Sciatic nerve (tissue), 2 donors: ENCODE measurements at regions not wholly inside any gene's neighbourhood (a gene's known extent, or its start where the extent isn't known, plus 50 kb on each side); places are given as distances from the start of the nearest gene placed in this dataset.

ENCODE experiments used
- ATAC-seq: fragments of 200-7000 bp; cut with Tn5 transposase; one replicate; pipeline ENCODE4 v1.9.1; 2020; ENCODE audit warnings: mild to moderate bottlenecking, moderate library complexity
- DNase-seq: peaks from one replicate; pipeline ENCODE4 v3.0.0-alpha.2; 2020; ENCODE audit warnings: low spot score
- intact Hi-C: fragments of 100-400 bp; cut with DNase I; formaldehyde crosslinking; loops from one replicate; pipeline ENCODE4 v1.14.2; 2022
- donor health status: DM: no; HTN: no; CAD: no.
- donor health status: DM: no; HTN: no; CAD: no.

DNA sequence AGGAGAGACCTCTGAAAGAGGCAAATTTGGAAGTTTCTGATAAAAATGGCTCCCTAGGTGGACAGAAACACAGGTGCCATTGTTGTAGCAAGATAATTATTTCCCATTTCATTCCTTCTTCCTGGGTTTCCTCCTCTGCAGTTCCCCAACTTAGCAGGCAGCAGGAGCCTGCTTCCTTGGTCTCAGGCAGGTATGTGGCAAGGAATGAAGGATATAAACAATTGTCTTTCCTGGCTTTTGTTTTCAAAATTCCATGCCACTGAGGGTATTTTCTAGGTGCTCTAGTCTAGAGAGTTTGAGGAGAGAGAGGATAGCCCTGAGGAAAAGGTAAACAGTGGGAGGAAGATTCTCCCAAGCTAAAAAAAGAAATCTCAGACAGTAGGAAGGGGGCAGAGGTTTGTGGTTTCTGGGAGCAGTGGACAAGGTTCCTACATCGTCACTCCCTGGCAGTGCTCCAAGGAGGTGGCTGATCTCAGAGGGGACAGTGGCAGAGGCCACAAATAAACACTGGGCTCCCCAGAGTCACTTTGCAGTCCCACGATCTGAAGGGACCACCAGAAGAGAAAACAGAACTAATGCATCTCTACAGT, 82.6 kb upstream of the IGF1 start:
- DNase-seq (no peak), ATAC-seq (no peak)
- intact Hi-C loops = no loop called here

DNA sequence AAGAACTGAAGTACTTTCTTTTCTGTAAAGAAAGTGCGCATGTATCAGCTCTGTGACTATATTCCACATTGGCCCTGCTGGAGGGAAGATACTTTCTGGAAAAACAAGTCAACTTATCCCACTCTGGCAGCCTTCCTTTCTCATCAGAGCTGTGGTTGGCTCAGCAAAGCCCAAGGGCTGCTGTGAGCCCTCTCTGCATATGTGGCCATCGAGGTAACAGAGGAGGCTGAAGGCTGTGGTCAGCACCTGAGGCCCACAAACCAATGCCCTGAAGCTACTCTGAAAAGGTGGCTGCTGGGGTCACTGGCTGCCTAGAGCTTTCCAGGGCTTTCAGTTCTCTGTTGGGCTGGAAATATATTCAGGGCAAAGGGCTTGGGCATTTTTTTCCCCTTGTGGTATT, 70.8 kb upstream of the IGF1 start:
- intact Hi-C loops = no loop called here
- ATAC-seq (no peak), DNase-seq (no peak)

DNA sequence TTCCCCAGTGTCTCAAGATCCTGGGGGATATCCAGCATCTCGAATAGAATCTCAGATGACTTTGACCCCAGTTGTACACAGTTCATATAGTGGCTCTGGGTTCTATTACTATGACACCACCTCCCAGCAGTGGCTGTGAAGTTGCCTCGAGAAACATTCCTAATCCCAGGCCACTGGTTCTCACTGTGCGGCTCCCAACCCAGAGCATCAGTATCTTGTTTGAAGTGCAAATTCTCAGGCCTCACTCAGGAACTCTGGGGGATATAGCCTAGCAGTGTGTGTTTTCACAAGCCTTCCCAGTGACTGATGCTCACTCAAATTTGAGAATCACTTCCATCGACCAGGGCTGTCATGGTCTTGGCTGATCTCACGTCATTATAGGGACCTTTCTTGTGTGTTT, 69.3 kb upstream of the IGF1 start:
- intact Hi-C loops = no loop called here
- no peak for ATAC-seq
- DNase-seq = no peak

DNA sequence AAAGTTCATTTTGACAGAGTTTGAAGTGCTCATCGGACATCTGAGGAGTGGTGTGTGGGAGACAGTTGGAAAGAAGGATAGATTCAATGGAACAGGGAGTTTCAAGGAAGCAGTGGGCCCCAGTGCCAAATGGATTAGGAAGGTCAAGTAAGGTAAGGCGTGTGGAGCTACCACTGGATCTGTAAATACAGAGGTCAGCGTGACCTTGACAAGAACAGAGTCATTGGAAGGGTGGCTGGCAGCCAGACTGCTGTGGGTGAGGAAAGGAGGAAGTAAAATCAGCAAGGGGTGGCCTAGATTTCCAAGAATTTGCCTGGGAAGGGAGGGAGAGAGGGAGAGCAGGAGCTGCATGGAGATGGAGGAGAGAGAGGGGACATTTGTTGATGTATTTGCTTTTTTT, 68.2 kb upstream of the IGF1 start:
- ATAC-seq (peak; percentile 80), DNase-seq (peak; percentile 59)
- intact Hi-C loops = no loop called here

DNA sequence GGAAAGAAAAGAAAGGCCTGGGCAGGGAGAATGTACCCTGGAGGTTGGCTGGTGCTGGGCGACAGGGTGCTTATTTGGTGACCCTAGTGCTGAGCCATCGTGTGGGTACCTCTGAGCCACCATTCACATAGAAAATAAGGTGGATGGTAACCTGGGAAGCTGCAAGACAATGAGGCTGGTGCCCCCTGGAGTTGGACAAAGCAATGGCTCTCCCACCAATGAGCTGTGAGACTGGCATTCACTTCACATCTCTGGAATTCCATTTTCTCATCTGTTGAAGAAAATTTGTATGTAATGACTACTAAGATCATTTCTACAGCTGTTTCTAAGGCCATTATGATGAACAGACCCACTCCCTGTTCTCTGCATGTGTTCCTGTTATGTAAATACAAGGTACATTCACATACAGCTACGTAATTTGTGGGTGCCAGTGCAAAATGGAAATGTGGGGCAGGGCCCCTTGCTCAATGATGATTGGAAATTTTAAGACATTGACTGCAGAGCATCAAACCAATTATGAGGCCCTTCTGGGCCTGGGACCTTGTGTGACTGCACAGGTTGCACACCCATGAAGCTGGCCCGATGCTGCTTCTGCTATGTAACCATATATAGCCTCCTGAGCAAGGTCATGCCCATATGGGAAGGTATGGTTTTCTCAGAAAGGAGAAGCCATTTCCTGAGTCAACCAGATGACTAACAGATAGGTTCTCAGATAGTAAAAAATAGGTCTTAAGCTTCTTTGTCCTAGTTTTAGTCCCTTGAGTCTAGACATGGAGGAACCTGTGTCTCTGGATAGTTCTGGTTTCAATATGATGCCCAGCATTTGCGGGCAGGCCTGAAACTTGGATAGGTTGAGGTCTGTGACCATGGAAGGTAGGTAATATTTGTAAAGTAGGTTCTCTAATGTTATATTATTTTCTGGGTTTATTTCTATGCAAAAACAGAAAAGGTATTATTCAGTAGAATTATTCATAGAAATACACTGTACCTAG, 63.4 kb upstream of the IGF1 start:
- intact Hi-C loops = no loop called here
- DNase-seq (no peak), ATAC-seq (no peak)

DNA sequence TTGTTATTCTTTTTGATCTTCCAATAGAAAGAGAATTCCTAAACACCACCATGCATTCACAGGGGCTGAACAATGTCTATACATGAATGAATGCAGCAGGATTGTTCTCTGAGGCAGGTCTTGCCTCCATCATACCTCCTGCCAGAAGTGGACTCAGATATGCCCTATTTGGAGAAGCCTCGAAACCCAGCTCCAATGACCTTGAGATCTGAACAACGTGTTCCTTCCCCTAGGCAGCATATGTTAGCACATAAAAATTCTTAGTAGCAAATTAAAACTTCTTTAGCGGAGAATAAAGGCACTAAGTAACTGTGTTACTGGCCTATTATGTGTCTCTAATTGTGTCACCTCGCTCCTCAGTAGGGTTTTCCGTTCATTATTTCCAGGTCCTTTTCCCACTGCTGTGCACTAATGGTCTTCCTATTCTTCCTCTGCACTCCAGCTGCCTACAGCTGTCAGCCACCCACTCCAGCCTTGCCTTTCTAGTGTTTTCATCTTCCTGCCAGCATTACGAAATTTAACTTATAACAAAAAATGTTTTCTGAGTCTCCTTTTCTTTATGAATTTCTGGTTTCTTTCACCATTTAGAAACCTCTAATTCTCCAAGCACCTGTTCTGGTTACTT, 62.6 kb upstream of the IGF1 start:
- ATAC-seq = no peak

DNA sequence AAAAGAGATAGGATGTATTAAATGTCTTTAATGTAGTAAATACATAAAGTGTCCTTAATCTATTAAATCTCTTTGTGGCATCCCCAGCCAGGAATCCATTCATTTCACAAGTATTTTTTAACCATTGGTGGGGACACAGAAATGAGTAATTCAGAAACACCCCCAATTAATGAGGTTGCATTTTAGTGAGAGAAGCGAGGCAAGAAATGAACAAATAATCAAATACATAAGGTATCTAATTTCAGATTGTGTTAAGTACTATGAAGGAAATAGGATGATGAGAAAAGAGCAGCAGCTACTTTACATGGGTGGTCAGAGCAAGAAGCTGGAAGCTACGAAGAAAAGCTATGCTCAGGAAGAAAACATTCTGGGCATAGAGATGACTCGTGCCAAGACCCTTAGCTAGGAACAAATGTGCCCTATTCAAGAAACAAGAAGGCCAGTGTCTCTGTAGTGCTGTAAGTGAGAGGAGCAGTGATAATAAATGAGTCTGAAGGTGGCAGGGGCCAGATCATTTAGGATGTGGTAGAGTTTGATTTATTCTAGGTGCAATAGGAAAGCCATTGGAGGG, 60.5 kb upstream of the IGF1 start:
- DNase-seq = no peak
- intact Hi-C loops = loop anchor here (2.0 kb wide), 1 partner anchor 576 kb away; no protein-coding TSS in a partner anchor
- no peak for ATAC-seq

More for the DNA sequence above, 62.6 kb upstream of the IGF1 start:
- no peak for DNase-seq
- intact Hi-C loops = no loop called here

DNA sequence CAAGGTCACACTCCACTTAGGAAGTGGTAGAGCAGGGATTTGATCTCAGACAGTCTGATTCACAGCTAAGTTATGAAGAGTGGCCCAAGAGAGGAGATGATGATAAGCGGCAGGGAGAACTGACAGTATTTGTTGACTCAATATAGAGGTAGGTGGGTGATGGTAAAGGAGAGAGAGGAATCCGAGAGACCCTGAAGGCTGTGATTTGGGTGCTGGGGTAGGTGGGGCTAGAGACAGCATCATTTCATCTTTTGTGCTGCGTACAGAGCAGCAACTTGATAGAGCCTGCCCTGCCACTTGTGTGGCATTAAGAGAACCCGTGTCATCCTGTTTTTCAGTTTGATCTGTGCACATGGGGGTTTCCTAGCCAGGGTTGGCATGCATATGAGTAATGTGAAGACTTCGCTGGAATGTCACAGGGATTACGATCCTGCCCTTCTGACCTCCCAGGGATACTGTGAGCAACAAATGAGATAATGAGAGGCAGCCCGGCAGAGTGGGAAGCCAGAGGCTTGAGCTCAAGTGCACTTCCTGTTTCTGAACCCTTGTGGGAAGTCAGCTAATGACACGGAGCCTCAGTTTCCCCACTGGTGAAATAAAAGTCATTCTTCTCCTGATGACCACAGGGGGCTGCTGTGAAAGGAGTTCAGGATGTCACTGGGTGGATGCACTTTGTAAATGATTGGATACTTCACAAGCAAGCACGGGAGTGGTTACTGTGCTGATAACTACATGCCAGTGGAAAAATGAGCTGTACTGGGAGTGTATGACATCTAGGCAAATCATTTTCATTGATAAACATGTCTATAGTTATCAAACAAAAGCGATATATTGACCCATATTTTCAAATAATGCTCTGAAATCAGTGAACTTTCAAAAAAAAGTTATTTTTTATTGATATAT, 59.5 kb upstream of the IGF1 start:
- ATAC-seq (no peak), DNase-seq (no peak)
- intact Hi-C loops = loop anchor here (2.0 kb wide), 1 partner anchor 575 kb away; no protein-coding TSS in a partner anchor

DNA sequence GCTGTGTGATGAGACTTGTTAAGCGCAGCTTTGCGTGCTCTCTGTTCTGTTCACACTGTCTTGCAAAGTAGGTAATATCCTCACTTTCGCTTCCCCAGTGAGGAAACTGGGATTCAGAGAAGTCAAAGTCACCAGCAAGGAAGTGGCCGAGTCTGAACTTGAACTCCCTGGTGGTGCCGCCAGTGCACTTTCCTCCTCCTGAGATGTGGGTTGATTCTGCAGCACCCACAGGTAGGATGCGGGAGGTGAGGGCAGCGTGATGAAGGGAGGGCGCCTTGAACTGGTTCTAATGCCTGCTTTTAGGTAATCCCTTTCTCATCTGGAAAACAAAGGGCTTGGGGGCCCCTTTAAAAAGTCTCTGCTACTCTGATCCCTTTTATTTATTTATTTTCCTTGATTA, 54.9 kb upstream of the IGF1 start:
- ATAC-seq (peak; percentile 23), DNase-seq (no peak)
- intact Hi-C loops = no loop called here

DNA sequence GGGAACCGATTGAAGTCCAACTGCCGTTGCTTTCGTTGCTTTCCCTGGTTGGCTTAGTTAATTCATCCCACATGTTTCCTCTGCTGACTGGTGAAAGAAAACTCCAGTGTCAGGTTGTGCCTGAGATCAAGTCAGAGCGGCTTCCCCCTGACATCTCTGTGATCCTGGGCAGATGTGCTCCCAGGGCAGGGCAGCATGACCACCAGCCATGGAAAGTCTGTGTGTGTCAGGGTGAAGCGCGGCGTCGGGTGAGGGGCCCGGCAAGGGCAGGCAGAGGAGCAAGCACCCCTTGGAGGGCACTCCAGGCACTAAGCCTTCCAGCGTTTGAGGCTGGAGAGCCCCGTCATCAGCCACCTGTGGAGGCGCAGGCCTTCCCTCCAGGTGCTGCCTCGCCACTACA, 54.5 kb upstream of the IGF1 start:
- DNase-seq (no peak), ATAC-seq (peak; percentile 45)
- intact Hi-C loops = no loop called here

DNA sequence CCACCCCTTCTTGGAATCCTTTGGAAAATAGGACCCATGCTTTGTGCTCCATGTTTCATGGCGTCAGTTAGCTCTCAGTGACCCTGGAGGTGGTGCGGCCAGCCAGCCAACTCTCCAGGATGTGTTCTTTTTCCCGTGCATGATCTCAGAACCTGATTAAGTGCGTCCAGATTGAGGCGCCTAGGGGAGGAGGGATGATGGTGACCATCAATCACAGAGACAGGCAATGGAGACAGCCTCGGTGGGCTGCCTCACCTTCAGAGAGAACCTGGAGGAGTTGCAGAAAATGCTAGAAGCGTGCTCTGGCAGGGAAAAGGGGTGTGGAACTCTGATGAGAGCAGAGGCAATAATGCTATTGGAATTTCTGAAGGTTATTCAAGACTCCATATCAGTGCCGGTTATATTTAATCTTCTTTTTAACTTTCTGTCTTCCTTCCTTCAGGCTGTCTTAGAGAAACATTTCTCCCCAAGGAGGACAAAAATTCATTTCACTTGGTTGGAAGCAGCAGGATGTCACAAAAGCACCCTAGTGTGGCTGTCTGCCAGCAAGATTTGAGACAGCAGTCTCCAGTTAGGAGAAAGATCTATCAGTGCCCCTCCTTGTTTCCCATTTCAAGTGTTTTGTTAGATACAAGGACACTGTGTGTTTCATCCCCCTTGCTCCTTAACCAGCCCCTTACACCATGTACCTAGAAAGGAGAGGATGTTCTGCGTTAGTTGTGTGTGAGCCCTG, 53.3 kb upstream of the IGF1 start:
- no peak for ATAC-seq
- no peak for DNase-seq
- intact Hi-C loops = no loop called here
